LNCAP (cell line): ENCODE measurements at regions not wholly inside any gene's neighbourhood (a gene's known extent, or its start where the extent isn't known, plus 50 kb on each side); places are given as distances from the start of the nearest gene placed in this dataset.

ENCODE experiments used
- TF ChIP-seq, protein P1 (sequence below): fragments of 450-650 bp; IDR thresholded peaks from 2 replicates; pipeline ENCODE4 v1.5.1; 2017; ENCODE audit warnings: mild to moderate bottlenecking

DNA sequence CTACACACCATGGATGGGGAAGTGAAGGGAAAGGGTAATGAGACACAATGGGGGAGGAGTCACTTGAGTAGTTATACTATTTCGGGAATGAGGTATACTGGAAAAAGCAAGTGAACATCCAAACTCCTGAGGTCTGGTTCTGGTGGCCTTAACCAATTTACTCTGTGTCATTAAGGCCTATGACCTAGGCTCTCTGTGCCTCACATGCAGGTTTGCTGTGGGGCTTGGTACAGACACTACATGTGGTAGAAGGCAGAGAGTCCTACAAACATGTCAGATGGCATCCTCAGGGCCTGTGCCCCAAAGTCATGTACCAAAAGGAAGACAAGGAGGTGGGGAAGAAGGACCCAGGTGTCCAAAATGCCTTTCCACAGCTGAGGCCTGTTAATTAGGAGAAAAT lies 98.9 kb downstream of the TRIM29 start:
- TF ChIP-seq, protein P1, sequence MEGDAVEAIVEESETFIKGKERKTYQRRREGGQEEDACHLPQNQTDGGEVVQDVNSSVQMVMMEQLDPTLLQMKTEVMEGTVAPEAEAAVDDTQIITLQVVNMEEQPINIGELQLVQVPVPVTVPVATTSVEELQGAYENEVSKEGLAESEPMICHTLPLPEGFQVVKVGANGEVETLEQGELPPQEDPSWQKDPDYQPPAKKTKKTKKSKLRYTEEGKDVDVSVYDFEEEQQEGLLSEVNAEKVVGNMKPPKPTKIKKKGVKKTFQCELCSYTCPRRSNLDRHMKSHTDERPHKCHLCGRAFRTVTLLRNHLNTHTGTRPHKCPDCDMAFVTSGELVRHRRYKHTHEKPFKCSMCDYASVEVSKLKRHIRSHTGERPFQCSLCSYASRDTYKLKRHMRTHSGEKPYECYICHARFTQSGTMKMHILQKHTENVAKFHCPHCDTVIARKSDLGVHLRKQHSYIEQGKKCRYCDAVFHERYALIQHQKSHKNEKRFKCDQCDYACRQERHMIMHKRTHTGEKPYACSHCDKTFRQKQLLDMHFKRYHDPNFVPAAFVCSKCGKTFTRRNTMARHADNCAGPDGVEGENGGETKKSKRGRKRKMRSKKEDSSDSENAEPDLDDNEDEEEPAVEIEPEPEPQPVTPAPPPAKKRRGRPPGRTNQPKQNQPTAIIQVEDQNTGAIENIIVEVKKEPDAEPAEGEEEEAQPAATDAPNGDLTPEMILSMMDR = no peak

DNA sequence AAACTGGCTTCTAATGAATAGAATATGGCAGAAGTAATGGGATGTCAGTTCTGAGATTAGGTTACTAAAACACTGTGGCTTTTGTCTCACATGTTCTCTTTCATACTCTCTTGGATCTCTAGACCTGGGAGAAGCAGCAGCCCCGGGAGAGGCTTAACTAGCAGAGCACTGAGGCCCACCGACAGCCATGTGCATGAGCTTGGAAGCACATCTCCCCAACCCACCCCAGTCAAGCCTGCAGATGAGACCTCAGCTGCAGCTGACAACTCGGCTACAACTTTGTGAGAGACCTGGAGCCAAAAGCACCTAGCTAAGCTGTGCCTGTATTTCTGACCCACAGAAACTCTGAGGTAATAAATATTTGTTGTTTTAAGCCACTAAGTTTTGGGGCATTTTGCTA lies 100.8 kb downstream of the TRIM29 start:
- TF ChIP-seq, protein P1 = no peak

DNA sequence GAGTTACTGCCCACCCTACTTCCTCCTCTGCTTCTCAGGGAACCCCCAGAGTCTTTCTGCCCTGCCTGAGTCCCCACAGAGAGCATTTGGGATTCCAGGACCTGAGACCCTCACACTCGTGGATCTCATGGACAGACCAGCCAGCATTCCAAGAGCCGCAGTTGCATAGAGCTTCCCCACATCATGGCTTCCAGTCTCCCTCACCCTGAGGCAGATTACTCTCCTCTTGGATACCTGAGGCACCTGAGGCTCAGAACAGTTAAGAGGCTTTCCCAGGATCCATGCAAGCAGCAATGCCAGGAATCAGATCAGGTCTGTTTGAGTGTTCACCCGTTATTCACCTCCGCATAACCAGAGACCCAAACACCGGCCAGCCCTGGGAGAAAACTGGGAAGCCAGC lies 102.2 kb downstream of the TRIM29 start:
- TF ChIP-seq, protein P1 = no peak

DNA sequence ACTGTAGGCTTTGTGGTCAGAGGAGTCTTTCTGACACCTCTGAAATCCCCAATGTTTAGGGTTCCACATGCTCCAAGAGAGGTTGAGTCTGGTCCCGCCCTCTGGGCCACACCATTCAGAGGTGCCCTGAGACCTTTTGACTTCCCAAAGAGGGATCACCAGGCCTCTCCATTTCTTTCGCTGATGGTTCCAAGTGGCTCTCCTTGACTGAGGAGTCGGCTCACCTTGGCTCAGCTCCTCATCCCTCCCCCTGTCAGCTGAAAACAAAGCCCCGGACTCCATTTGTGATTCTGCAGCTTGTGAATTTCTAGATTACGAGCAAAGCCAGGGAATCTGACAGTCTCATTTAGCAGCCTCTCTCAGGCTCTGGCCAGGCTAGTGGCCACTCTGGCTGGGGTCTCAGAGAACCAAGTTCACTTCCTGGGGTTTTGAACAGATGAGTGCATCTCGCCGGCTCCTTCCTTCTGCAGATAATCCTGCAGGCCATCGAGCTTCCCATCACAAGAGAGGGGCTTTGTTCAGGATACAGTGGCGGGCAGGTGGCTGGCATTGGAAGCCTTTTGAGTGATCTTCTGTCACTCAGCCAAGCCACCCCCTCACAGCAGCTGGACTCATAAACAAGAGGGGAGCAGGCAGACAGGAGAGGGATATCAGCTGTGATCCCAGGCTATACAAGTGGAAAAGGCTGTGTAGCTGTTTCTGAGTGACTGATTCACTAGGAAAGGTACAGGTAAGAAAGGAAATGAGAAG lies 102.9 kb downstream of the TRIM29 start:
- TF ChIP-seq, protein P1 = no peak

DNA sequence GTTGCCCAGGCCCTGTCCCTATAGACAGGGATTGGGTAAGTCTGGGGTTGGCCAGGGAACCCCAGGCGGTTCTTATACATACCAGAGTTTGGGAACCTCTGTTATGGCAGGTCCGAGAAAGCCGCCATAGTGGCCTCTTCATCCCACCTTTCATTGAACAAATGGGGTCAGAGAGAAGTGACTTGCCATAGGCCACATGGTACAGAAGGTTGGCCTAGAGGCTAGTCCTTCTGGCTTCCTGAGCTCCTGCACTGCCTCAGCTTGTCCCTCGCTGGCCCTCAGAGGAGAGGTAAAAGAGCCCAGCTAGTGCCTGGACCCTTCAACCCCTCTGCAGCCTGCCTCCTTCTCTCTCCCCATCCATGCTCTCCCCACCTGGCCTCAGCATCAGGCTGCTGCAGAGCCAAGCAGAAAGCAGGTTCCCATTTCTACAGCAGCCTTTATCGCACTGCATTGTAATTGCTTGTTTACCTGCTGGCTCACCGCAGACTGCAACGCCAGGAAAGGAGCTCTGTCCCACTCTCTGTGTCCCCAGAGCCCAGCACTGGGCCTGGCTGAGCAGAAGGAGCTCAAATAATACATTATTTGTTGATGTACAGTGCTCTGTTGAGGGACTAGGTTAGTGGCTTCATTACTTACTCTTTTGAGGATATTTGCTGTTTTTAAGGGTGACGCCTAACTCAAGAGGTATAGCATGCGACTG lies 103.6 kb downstream of the TRIM29 start:
- TF ChIP-seq, protein P1 = no peak

DNA sequence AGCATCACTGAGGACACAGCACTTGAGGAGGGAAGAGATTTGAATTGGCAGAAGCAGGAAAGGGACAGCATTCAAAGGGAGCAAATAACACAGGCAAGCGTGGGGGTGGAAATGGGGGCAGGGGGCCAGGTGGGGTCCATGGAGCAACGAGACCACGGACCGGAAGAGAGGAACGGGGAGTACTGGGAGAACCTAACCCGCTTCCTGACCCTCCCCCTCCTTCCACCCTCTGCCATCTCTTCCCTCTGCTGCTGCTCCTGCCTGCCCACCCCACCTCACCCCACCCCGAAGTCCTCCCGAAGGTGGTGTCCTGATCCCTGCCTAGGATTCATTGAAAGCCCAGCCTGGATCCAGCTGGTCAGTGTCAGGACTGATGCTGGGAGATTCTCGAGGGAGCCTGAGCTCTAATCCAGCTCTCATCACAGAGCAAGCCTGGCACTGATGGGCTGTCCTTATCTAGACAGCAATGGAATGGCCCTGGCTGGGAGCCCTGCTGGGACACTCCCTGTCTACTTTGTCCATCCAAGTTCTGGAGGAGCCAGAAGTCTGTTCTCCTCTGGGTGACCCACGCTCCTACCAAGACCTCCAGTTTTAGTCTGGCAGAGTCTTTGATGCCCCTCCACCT lies 105.0 kb downstream of the TRIM29 start:
- TF ChIP-seq, protein P1 = no peak

DNA sequence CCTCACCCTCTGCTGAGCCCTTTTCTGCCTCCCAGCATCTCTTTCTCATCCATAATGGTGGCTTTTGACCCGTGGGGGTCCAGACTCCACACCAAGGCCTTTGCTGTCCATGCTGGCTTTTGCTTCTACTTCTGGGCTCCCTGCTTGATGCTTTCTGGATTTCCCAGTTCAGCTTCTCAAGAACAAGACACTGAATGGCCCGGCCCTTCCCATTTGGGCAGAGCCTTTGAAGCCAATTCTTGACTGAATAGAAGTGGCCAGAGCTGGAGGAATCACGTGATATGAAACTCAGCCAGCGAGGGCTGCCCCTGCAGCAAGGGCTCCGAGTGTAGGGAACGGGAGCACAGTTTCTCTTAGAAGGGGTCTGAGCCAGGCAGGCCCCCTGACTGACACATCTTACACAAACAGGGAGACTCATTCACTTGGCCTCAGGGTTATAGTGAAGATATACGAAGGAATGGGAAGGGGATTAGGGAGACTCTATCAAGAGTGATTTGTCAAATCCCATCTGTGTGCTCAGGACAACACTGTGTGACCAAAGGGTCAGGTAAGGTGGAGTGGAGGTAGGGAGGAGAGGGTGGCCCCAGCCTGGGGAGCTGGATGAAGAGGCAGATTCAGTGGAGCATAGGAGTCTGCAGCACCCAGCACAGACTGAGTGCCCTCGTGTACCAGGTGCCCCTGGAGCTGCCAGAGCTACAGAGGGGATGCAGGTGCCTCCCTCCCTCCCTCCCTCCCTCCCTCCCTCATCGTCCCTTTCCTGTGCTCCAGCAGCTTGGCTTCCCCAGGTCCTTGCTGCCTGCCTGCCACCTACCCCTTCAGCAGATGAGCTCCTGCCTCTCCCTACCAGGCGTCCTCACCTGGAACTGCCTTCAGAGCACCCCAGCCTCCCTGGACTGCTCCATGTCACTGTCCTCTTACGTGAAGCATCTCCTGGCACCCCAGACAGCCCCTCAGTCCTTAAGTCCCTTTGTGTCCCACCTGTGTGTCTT lies 106.0 kb downstream of the TRIM29 start:
- TF ChIP-seq, protein P1 = no peak
